ENCODE measurements at regions not wholly inside any gene's neighbourhood (a gene's known extent, or its start where the extent isn't known, plus 50 kb on each side); places are given as distances from the start of the nearest gene placed in this dataset.
"Not testable (repeated sequence)": the region's sequence is repeated elsewhere in the genome, so short reads cannot be mapped to it uniquely, and the experiment has no call there.

DNA sequence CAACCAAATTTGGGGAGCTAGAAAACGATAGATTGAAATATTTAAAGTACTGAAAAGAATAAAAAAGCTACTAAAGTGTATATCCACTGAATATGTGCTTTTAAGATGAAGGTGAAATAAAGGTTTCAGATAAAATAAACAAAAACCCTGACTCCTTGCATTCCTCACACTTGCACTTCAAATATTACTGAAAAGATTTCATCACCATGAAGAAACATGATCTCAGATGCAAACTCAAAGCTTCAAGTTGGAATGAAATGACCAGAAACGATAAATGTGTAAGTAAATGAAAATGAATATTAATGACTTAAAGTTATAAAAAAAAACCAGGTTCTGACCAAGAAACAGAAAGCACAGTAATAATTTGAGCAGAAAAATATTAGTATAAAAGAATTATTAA lies 1246.0 kb upstream of the ACVR2A start:
- DNase-seq (ENCODE audit: low spot score), result no peak

DNA sequence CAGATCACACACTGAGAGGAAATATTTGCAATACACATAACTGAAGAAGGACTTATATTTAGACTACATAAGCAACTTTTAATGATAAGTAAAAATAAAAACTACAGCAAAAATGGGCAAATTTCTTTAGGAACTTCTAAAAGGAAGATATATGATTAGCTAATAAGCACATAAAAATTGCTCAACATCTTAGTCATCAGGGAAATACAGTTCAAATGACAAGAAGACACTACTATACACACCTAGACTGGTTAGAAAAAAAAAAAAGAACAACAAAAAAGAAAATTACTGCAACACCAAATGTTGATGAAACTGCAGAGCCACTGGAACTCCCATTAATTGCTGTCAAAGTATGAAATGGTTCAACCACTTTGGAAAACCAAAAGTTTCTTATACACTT lies 1247.5 kb upstream of the ACVR2A start:
- DNase-seq (ENCODE audit: low spot score), result no peak

DNA sequence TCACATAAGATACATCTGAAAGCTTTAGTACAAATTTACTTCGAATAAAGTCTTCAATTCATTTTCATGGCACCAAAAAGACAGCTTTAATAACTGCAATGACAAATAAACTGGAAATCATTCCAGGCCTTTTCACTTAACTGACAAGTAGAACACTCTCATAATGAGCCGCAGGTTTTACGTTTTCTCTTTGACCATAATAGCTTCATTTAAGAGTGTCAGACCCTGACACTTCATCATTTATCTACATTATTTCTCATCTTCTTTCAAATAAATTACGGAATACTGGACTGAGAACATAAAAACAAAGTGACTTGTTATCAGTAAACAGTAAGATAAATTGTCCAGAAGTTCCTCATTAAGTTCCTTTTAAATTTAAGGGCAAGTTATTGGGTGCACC lies 1252.9 kb upstream of the ACVR2A start:
- DNase-seq (ENCODE audit: low spot score), result no peak

DNA sequence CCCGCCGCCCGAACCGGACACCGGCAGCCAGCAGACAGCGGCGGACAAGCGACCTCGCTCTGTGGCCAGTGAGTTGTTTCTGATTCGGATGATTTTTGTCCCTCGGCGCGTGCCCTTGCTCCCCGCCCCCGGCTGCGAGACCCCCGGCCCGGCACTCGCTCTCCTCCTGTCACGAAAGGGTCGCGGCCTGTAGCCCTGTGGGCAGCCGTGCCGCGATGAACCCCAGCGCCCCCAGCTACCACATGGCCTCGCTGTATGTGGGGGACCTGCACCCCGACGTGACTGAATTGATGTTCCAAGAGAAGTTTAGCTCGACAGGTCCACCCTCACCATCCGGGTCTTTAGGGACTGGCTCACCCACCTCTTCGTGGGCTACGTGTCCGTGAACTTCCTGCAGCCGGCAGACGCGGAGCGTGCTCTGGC lies 1257.5 kb upstream of the ACVR2A start:
- DNase-seq (ENCODE audit: low spot score), result no peak

DNA sequence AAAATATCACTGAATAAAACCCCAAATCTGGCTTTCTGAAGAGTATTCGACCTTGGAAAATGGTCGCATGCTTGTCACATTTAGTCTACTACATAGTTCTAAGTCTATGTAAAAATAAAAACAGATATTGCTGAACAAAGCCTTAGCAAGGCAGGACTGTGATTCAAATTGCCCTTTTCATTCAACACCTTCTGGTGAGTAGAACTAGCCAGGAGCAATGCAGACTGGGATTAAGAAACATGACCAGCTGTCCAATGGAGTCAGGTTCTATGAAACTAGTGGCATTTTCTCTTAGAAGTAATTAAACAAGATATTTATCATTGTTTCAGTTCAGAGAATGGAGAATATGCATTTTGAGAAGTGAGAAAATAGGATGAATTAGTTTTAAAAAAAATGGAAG lies 1260.5 kb upstream of the ACVR2A start:
- no peak for DNase-seq (ENCODE audit: low spot score)

DNA sequence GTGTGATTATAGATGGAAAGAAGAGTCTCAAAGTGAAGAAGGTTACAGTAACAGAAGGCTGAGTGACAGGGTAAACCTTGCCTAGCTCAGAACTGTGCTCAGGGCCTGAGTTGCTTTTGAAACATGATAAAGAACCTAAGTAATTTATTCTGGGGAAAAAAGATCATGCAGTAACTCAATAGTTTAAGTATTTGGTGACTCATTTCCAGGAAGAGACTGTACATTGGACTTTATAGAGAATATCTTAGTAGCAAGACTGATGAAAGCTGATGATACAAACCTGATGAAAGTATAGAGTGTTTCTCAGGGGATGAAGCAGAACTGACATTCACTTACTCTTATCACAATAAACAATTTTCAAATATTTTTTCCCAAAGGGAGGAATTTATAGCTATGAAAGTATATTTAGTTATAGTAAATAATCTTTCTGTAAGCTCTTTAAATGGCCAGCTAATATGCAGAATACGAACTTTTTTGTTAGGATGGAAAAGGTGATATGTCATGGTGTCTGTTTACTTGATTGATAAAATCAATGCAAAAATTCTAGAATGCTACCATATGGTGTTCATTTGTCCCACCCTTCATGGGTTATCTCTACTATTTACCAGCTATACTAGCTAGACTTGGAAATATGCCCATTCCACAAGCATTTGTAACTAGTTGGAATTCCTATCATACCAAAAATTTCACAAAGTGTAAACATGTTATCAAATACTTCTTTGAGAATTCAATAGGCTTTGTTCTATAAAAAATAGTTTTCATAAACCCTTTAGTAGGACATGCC lies 1265.5 kb upstream of the ACVR2A start:
- no peak for DNase-seq (ENCODE audit: low spot score)

DNA sequence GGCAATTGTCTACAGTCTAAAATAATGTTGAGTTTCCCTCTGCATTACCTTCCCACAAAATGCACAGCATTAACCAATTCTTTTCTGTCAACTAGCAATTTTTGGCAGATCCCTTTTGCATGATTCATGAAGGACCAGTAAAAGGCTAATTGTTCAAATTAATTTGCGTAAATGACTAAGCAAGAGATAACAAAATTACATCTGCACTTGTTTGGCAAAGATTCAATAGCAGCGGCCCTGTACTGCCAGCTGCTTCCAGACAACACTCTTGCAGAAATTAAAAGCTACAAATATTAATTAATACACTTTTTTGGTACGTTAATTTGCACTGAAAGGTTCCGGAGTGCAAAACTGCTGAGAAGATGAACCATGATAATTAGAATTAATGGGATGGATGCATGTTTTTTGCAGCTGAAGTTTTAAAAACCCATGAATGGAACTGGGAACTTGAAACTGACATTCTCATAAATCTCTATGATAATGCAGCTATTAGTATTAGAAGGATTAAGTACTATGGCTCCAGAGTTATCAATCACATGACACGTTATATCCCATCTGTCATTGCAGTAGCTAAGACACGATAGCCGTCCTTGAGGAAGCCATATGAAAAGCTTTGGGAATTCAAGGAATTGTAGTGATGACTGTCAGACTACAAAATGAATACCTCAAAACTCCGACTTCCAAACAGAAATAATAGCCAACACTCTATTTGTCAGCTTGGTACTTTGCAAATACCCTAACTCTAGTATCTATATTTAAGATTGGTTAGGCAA lies 1268.3 kb upstream of the ACVR2A start:
- no peak for DNase-seq (ENCODE audit: low spot score)

DNA sequence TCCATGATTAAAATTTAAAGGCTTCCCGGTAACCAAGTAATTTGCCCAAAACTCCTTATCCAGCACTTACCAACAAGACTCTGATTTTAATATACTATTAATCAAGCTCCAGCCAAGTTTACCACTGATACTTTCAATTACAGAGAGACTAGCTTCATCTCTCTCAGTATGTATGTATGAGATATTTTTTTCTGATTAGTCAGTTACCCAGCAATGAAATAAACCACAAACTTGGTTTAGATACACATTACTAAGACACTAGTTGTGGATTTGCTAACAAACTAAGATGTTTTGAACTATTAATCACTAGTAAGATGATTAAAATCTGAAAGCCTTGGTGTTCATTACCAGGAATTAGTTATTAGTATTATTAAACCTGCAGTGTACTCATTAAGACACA lies 1272.2 kb upstream of the ACVR2A start:
- no peak for DNase-seq (ENCODE audit: low spot score)

DNA sequence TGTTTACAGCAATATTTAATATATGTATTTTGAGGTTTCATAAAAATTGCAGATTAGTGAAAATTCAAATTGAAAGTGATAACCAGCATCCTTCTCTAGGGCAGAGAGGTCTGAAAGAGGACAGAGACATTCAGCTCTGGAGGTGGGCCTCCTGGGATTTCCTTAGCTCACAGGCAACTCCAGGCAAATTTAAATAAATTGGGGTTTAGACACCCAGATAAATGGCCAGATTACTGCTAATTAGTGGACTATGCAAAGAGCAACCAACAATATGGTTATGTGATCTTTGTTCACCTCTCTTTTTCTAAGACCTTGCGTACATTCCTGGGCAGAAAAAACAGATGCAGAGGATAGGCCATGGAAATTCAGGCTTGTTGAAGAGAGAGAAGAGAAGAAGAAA lies 1282.8 kb upstream of the ACVR2A start:
- DNase-seq (ENCODE audit: low spot score), result no peak

DNA sequence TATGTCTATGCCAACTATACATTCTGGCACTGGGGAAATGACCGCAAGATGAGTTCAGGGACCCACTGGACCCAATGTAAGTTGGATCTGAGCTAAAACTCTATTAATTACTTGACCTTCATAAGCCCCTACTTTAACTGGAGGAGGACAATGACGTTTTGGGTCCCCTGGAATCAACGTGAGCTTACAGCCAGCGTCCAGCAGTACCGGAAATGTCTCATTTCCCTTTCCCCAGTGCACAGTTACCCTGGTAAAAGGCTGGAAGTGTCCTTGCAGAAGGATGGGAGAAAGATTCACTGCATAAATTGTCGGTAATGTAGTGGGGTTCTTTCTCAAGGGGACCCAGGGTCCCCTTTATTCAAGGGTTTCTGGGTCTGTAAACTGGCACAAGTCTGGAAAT lies 1297.6 kb upstream of the ACVR2A start:
- no peak for DNase-seq (ENCODE audit: low spot score)

DNA sequence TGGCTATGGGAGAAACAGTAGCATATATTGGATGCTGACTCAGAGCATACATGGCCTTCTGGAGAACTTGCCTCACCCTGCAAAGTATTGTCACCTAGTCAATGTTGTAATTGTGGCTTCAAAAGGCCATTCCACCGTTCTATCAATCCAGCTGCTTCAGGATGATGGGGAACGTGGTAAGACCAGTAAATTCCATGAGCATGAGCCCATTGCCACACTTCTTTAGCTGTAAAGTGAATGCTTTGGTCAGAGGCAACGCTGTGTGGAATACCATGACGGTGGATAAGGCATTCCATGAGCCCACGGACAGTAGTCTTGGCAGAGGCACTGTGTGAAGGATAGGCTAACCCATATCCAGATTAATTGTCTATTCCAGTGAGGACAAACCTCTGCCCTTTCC lies 1300.1 kb upstream of the ACVR2A start:
- no peak for DNase-seq (ENCODE audit: low spot score)

DNA sequence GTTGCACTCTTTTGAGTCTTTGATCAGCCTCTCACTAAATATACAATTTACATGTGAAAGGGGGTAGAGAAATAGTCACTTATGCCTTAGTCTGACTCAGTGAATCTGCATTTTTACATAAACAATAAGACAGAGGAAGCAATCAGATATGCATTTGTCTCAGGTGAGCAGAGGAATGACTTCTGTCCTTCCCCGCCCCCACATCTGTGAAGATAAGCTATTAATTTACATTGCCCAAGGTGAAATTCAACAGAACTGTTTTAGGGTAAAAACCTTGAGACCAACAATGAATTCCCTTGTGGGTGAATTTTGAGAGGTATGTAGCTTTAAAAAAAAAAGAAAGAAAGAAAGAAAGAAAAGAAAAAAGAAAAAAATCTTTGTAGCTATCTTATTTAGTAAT lies 1302.9 kb upstream of the ACVR2A start:
- no peak for DNase-seq (ENCODE audit: low spot score)

DNA sequence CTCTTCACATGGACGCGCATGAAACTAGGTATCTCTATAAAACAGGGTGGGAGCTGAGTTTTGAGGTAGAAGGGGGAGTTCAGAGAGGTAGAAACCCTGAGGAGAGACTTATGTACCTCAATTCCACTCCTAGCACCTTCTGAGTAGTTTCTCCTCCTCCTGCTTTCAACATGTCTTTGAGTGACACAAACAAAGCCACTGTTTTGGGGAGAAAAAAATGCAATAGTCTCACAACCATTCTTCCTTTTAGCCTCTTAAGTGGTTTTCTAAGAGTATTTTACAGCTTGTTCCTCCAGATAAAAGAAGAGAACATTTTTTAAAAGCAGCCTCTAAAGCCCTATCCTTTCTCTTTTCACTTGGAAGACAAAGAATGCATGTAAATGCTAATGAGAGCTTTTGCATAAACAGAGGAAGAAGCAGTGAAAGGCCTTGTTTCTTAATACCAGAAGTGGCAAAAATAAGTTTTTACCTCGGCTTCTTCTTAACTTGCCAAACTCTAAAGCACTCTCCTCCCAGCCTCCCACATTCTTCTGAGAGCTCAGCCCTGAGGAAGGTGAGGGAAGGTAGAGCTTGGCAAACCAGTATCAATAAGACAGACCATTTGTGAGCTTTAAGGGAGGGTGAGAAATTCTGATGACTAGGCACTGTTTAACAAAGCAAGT lies 1304.4 kb upstream of the ACVR2A start:
- DNase-seq (ENCODE audit: low spot score), result no peak

DNA sequence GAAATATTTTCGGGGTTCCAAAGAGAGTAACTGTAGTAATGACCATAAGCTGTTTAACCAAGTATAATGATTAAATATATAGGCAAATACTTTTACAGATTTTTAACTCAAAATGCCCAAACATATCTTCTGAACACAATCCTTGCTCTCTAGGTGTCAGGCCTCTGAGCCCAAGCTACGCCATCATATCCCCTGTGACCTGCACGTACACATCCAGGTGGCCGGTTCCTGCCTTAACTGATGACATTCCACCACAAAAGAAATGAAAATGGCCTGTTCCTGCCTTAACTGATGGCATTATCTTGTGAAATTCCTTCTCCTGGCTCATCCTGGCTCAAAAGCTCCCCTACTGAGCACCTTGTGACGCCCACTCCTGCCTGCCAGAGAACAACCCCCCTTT lies 1305.1 kb upstream of the ACVR2A start:
- DNase-seq (ENCODE audit: low spot score), result not testable (repeated sequence)

DNA sequence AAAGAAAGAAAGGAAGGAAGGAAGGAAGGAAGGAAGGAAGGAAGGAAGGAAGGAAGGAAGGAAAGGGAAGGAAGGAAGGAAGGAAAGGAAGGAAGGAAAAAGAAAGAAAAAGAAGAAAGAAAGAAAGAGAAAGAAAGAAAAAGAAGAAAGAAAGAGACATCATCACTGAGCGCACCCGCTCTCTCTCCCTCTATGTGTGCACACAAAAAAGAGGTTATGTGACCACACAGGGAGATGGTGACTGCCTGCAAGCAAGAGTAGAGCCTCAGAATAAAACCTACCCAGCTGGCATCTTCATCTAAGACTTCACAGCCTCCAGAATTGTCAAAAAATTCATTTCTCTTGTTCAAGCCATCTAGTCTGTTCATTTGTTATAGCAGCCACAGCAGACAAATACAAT lies 1307.4 kb upstream of the ACVR2A start:
- DNase-seq (ENCODE audit: low spot score), result no peak

DNA sequence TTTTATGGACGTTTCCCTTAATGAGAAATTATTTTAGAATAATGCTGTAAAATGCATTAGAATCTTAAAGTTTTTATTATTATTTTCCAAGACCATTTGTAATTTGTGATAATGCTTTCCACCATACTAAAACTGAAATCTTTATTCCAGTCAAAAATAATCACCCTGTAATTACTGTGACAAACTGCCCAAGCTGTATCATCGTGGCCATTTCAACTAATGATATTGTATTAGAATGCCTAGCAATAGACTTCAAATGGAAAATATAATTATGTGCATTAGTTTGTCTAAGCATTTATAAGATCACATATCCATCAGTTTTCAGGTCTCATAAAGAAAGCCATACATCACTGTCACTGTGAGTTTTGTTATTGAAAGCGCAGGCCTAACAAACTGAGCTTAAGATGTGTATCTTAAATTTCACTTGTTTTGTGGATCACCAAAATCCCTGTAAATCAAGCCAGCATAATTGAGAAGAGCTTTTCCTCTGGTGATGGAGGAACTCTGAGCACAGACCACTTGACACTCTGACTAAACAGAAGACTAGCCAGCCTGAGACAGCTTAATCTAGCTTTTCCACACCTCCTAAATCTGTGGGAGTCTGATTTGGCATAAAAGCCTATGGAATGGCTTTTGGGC lies 1312.2 kb upstream of the ACVR2A start:
- no peak for DNase-seq (ENCODE audit: low spot score)

DNA sequence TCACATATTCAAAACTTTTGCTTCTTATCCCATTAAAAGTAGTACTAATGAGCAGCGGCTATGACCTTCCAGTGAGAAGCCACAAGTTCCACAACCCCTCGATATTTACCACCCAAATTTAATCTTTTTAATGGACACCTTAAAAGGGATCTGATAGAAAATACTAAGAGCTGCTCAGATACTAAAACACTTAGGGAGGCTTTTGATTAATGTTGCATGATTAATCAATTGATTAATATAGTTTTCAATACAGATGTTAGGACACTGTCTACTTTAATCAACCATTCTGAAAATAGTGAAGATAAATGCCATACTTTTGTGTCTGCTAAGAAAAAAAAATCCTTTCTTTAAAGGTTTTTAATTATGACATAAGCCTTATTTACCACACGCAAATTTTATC lies 1312.8 kb upstream of the ACVR2A start:
- DNase-seq (ENCODE audit: low spot score), result no peak

DNA sequence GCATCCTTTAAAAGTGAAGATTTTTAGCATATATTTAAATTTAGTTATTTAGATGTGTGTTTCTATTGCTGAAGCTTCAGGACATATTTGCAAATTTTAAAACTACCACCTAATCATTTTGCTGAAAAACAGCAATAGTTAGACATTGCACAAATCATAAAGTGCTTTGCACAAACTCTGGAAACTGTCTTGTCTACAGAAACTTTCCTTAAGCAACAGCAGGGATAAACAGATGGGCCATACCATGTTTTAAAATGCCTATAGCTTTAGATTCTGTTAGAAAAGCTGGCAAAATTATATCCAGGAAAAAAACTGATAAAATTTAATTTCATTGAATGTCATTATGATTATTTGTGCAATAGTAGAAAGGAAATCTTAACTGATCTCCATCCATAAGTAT lies 1313.9 kb upstream of the ACVR2A start:
- DNase-seq (ENCODE audit: low spot score), result no peak

DNA sequence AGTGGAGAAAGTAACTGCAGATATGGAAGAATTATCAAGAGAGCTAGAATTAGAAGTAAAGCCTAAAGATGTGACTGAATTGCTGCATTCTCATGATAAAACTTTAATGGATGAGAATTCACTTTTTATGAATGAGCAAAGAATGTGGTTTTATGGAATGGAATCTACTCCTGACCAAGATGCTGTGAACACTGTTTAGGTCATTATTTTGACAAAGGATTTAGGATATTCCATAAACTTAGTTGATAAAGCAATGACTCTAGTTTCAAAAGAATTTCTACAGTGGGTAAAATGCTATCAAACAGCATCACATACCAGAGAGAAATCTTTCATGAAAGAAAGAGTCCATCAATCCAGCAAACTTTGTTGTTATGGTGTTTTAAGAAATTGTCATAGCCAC lies 1317.7 kb upstream of the ACVR2A start:
- DNase-seq (ENCODE audit: low spot score), result no peak

DNA sequence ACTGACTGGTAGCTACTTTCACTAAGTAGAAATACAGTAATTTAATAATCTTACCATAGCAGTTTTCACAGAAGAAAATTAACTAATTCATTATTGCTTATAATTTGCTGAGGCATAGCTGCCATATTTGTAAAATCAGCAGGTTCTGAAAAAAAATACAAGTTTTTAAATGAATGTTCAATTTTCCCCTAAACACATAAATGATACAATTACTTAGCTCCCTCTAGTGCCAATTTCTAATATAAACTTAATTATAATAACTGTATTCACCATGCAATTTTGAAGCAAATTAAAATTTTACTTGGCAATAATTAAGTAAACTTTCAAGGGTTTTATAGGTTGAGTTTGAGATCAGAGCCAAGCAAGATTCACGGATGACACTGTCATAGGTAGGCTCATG lies 1321.6 kb upstream of the ACVR2A start:
- no peak for DNase-seq (ENCODE audit: low spot score)

DNA sequence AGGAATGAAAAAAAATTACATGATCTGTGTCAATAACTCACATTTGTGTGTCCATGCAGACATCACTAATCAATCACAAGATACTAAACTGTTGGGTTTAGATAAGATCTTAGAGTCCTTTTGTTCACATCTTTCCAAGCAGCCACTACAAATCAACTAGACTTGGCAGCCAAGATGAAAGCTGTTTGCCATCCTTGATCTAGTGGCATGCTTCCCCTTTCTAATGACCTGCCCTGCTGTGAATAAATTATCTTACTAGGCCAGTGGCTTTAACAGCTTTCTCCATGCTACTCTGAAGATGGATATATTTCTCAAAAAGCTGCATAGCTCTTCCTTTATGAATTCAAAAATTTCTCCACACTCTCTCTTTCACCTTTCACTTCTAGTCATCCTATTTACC lies 1338.0 kb upstream of the ACVR2A start:
- DNase-seq (ENCODE audit: low spot score), result no peak

DNA sequence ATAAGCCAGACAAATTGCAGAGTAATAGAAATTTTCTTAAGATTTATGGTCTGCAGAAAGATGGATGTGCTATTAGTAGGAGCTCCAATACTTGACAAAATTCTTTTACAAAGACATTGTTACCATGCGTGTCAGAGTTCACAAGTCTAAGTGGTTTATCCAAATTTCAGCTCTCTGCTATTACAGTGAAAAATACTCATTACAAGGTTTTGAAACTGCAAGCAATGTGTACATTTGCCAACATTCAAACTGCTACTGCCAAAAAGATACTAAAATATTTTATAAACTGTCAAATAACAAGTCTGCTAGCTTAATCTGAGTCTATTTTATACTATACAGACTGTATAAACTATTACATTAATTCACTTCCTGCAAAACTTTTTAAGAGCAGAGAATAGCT lies 1341.5 kb upstream of the ACVR2A start:
- no peak for DNase-seq (ENCODE audit: low spot score)

DNA sequence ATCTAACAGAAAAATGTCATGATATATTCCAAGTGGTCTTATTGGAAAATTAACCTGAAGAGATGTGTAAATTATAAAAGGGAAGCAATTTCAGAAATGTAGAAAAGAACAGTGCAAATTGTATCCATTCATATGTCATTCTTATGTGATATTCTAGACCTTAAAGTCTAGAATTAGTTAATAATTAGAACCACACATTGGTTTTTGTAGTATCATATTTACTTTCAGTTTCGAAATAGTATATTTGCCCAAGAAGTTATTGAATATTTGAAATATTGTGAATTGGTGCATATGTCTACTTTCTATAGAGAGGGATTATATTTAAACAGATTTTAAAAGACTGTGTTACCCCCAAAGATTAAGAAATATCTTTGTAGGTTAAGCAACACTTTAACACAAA lies 1348.6 kb upstream of the ACVR2A start:
- DNase-seq (ENCODE audit: low spot score), result no peak
